SH-SY5Y (cell line): ENCODE measurements at regions not wholly inside any gene's neighbourhood (a gene's known extent, or its start where the extent isn't known, plus 50 kb on each side); places are given as distances from the start of the nearest gene placed in this dataset.

Source experiments
- GATA2 ChIP-seq: IDR thresholded peaks from 2 replicates; pipeline ENCODE4 v1.6.1; 2011; ENCODE audit warnings: mild to moderate bottlenecking, low read depth, low read length
- GATA3 ChIP-seq: IDR thresholded peaks from 2 replicates; pipeline ENCODE4 v1.6.1; 2011; ENCODE audit warnings: low read depth, mild to moderate bottlenecking, low read length, moderate library complexity

DNA sequence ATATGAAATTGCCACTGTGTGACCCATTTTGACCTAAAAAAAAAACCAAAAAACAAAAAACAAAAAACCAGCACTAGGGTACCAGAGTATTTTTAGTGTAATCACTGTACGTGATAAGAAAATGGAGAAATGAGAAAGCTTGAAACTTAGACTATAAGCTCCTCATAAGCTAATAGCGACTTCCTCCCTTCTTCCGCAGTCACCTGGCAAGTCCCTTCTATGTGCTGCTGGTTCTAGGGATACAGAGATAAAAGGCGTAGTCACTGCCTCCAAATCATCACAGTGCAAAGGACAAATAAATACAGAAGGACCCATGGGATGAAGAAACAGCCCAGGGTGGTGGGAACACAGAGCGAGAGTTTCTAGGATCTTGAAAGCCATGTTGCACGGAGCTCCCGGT lies 190.3 kb downstream of the TM9SF2 start:
- no peak for TF ChIP-seq GATA2
- TF ChIP-seq GATA3, result no peak
